SK-N-MC (cell line): ENCODE measurements at regions not wholly inside any gene's neighbourhood (a gene's known extent, or its start where the extent isn't known, plus 50 kb on each side); places are given as distances from the start of the nearest gene placed in this dataset.

Source experiments
- EZH2 ChIP-seq: fragments of 200-600 bp; sonication (generic); IDR thresholded peaks from one replicate; pipeline ENCODE4 v1.6.1; 2017; ENCODE audit warnings: antibody characterized with exemption
- FOXP2 ChIP-seq: optimal IDR thresholded peaks from 2 replicates; pipeline ENCODE3; 2011; ENCODE audit warnings: mild to moderate bottlenecking, moderate library complexity; ENCODE audit not compliant: insufficient read depth; ENCODE audit errors: extremely low read length, control extremely low read depth
- POLR2AphosphoS5 ChIP-seq: IDR thresholded peaks from 2 replicates; pipeline ENCODE4 v1.6.1; 2012; ENCODE audit warnings: mild to moderate bottlenecking, low read depth, low read length, borderline replicate concordance

DNA sequence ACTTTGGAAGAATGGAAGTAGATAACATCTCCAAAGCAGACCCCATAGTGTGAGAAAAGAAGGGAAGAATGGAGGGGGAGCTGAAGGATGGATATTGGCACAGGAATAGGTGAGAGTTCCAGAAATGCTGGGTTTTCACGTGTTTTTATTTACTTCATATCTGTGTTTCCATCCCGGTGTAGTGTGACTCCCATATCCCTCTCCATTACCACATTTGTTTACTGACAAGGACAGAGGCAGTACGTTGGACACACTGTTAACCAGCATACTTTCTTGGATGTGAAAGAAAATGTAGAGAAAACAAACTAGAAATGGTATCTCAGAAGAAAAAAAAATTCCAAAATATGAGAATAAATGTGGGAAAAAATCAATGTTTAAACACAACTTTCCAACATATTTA, 124.4 kb upstream of the PFKP start:
- TF ChIP-seq POLR2AphosphoS5 (no peak), EZH2 (no peak), FOXP2 (no peak)
